ENCODE measurements at regions not wholly inside any gene's neighbourhood (a gene's known extent, or its start where the extent isn't known, plus 50 kb on each side); places are given as distances from the start of the nearest gene placed in this dataset.
"Not testable (repeated sequence)": the region's sequence is repeated elsewhere in the genome, so short reads cannot be mapped to it uniquely, and the experiment has no call there.

- H3K4me1 Mint-ChIP-seq: no peaks in the 10 kb centered on the region
- H3K4me3 Mint-ChIP-seq: no peak overlapping the region
- DNase-seq: no peak
- no peaks in the 10 kb centered on the region for H3K36me3 Mint-ChIP-seq (ENCODE audit: low read depth)
- no peak for TF ChIP-seq CTCF (IDR thresholded peaks at IDR 0.05)
- H3K27me3 Mint-ChIP-seq (ENCODE audit: low read depth, poor library complexity): no peaks in the 10 kb centered on the region
- peaks cover 10% of the 10 kb centered on the region for H3K9me3 Mint-ChIP-seq
- H3K27ac Mint-ChIP-seq: no peak overlapping the region
Observed at GRCh38 chrX:114061226-114061625, 522.7 kb upstream of the HTR2C start.

- no peak for TF ChIP-seq CTCF (IDR thresholded peaks at IDR 0.05)
- no peak overlapping the region for H3K4me3 Mint-ChIP-seq
- H3K4me1 Mint-ChIP-seq: no peaks in the 10 kb centered on the region
- peaks cover 3% of the 10 kb centered on the region for H3K27me3 Mint-ChIP-seq (ENCODE audit: low read depth, poor library complexity)
- peaks cover 10% of the 10 kb centered on the region for H3K9me3 Mint-ChIP-seq
- H3K27ac Mint-ChIP-seq: no peak overlapping the region
- no peaks in the 10 kb centered on the region for H3K36me3 Mint-ChIP-seq (ENCODE audit: low read depth)
- no peak for DNase-seq
Observed at GRCh38 chrX:114058988-114059418, 524.9 kb upstream of the HTR2C start.

- not testable (repeated sequence) for DNase-seq; H3K4me1 Mint-ChIP-seq; H3K36me3 Mint-ChIP-seq (ENCODE audit: low read depth); H3K27me3 Mint-ChIP-seq (ENCODE audit: low read depth, poor library complexity); H3K4me3 Mint-ChIP-seq; H3K27ac Mint-ChIP-seq
- H3K9me3 Mint-ChIP-seq: peaks cover 14% of the 10 kb centered on the region
Observed at GRCh38 chrX:114057422-114057821, 526.5 kb upstream of the HTR2C start.

GRCh38 chrX:114051667-114052315 lies 532.1 kb upstream of the HTR2C start:
- Mint-ChIP-seq H3K9me3 (peaks cover 4% of the 10 kb centered on the region), H3K36me3 (ENCODE audit: low read depth) (no peaks in the 10 kb centered on the region), H3K4me1 (peaks cover 6% of the 10 kb centered on the region), H3K27me3 (ENCODE audit: low read depth, poor library complexity) (peaks cover 3% of the 10 kb centered on the region), H3K27ac (no peak overlapping the region), H3K4me3 (no peak overlapping the region)
- TF ChIP-seq CTCF (IDR thresholded peaks at IDR 0.05): no peak
- DNase-seq: no peak

GRCh38 chrX:114050075-114050796 lies 533.6 kb upstream of the HTR2C start:
- no peak for TF ChIP-seq CTCF (IDR thresholded peaks at IDR 0.05)
- H3K27ac Mint-ChIP-seq: no peak overlapping the region
- no peak overlapping the region for H3K4me3 Mint-ChIP-seq
- DNase-seq: no peak
- peaks cover 6% of the 10 kb centered on the region for H3K4me1 Mint-ChIP-seq
- peaks cover 3% of the 10 kb centered on the region for H3K27me3 Mint-ChIP-seq (ENCODE audit: low read depth, poor library complexity)
- no peaks in the 10 kb centered on the region for H3K36me3 Mint-ChIP-seq (ENCODE audit: low read depth)
- peaks cover 4% of the 10 kb centered on the region for H3K9me3 Mint-ChIP-seq

- Mint-ChIP-seq H3K9me3 (peaks cover 4% of the 10 kb centered on the region), H3K4me3 (no peak overlapping the region), H3K27ac (no peak overlapping the region), H3K27me3 (ENCODE audit: low read depth, poor library complexity) (no peaks in the 10 kb centered on the region), H3K36me3 (ENCODE audit: low read depth) (no peaks in the 10 kb centered on the region), H3K4me1 (peaks cover 6% of the 10 kb centered on the region)
- no peak for DNase-seq
- no peak for TF ChIP-seq CTCF (IDR thresholded peaks at IDR 0.05)
Observed at GRCh38 chrX:114049063-114049462, 534.8 kb upstream of the HTR2C start.
